RWPE1 (cell line): ENCODE measurements at regions not wholly inside any gene's neighbourhood (a gene's known extent, or its start where the extent isn't known, plus 50 kb on each side); places are given as distances from the start of the nearest gene placed in this dataset.

Experiments
- CTCF ChIA-PET: fragments of 350-600 bp; sonication (Branson Sonifier 250); formaldehyde crosslinking; extraction: SDS; loops from one replicate; lab custom pipeline; 2021; lab: Yijun Ruan, JAX
- POLR2A ChIA-PET: fragments of 400-600 bp; formaldehyde crosslinking; extraction: SDS; loops from one replicate; lab custom pipeline; 2020; ENCODE audit warnings: antibody characterized with exemption; ENCODE audit not compliant: low non-redundant PET; lab: Yijun Ruan, JAX
- DNase-seq: peaks from one replicate; pipeline ENCODE4 v3.0.0; 2012; ENCODE audit warnings: low spot score
- H3K27ac ChIP-seq: fragments of 450-650 bp; 2 replicates; pipeline ENCODE4 v1.5.1; 2017
- CTCF ChIP-seq: fragments of 450-650 bp; conservative IDR thresholded peaks from 2 replicates; pipeline ENCODE4 v1.5.1; 2017; ENCODE audit warnings: low read depth, mild to moderate bottlenecking

GRCh38 chr7:153044981-153045380 lies 285.4 kb downstream of the ACTR3B start:
- no peak for DNase-seq
- POLR2A ChIA-PET, result no interaction called here
- H3K27ac ChIP-seq, result no peak overlapping the region
- TF ChIP-seq CTCF, result no peak
- CTCF ChIA-PET, result no interaction called here

- DNase-seq, result no peak
- no peak overlapping the region for H3K27ac ChIP-seq
- TF ChIP-seq CTCF, result no peak
- ChIA-PET CTCF (no interaction called here), POLR2A (no interaction called here)
Observed at GRCh38 chr7:153047079-153047959, 287.8 kb downstream of the ACTR3B start.

- POLR2A ChIA-PET, result no interaction called here
- H3K27ac ChIP-seq, result no peak overlapping the region
- TF ChIP-seq CTCF, result no peak
- DNase-seq, result no peak
- CTCF ChIA-PET, result no interaction called here
Observed at GRCh38 chr7:153052206-153052605, 292.7 kb downstream of the ACTR3B start.

GRCh38 chr7:153061910-153062528 lies 302.5 kb downstream of the ACTR3B start:
- POLR2A ChIA-PET, result no interaction called here
- no peak for TF ChIP-seq CTCF
- H3K27ac ChIP-seq, result no peak overlapping the region
- no peak for DNase-seq
- CTCF ChIA-PET, result no interaction called here

- no peak overlapping the region for H3K27ac ChIP-seq
- DNase-seq, result no peak
- ChIA-PET POLR2A (no interaction called here), CTCF (interaction anchor here (0.7 kb wide), 1 partner anchor 1171 kb away, joined by 4 read pairs; no protein-coding TSS in a partner anchor)
- TF ChIP-seq CTCF, result no peak
Observed at GRCh38 chr7:153065051-153065450, 305.5 kb downstream of the ACTR3B start.

- ChIA-PET POLR2A (no interaction called here), CTCF (no interaction called here)
- H3K27ac ChIP-seq, result no peak overlapping the region
- TF ChIP-seq CTCF, result no peak
- no peak for DNase-seq
Observed at GRCh38 chr7:153066711-153067110, 307.2 kb downstream of the ACTR3B start.
